ENCODE measurements at regions not wholly inside any gene's neighbourhood (a gene's known extent, or its start where the extent isn't known, plus 50 kb on each side); places are given as distances from the start of the nearest gene placed in this dataset.

- TF ChIP-seq BCL11A (IDR thresholded peaks at IDR 0.05; ENCODE audit: low read depth in 2 of 2, low read length in 2 of 2) (no peak), JUND (IDR thresholded peaks at IDR 0.05; ENCODE audit: low read length) (no peak), SIN3A (conservative IDR thresholded peaks at IDR 0.05 in 1 of 2, IDR thresholded peaks at IDR 0.05 in 1 of 2; ENCODE audit: low read depth in 1 of 2, low read length in 2 of 2) (no peak)
These were observed 408.4 kb downstream of the ZNF608 start (continued) for GRCh38 chr5:124337996-124338395.

All from H1 (cell line).